PC-3 (cell line): ENCODE measurements at regions not wholly inside any gene's neighbourhood (a gene's known extent, or its start where the extent isn't known, plus 50 kb on each side); places are given as distances from the start of the nearest gene placed in this dataset.

ENCODE experiments used
- EZH2phosphoT487 ChIP-seq: fragments of 300-600 bp; sonication (generic); IDR thresholded peaks from 2 replicates; pipeline ENCODE4 v1.6.1; 2018; ENCODE audit warnings: mild to moderate bottlenecking, antibody characterized with exemption, low read length, borderline replicate concordance
- TF ChIP-seq, protein P1 (sequence below): fragments of 300-600 bp; sonication (generic); conservative IDR thresholded peaks from 2 replicates; pipeline ENCODE4 v1.5.1; 2017; ENCODE audit warnings: antibody characterized with exemption, low read depth, mild to moderate bottlenecking, low read length

DNA sequence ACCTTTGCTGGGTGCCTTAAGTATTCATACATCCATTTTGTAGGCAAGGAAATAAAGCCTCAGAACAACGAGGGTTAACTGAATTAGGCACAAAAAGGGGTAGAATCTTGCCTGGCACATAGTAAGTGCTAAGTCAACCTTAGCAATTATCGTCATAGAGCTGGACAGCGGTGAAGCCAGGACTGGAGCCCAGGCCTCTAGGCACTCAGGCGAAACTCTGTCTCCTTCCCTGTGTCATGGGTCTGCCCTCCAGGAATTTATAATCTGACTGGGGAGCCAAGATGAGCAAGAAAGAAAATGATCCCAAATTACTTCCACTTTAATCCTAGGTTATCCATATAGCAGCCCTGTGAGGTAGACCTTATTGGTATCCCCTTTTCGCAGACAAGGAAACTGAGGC is 61.4 kb downstream of the KATNIP start:
- TF ChIP-seq, protein P1, sequence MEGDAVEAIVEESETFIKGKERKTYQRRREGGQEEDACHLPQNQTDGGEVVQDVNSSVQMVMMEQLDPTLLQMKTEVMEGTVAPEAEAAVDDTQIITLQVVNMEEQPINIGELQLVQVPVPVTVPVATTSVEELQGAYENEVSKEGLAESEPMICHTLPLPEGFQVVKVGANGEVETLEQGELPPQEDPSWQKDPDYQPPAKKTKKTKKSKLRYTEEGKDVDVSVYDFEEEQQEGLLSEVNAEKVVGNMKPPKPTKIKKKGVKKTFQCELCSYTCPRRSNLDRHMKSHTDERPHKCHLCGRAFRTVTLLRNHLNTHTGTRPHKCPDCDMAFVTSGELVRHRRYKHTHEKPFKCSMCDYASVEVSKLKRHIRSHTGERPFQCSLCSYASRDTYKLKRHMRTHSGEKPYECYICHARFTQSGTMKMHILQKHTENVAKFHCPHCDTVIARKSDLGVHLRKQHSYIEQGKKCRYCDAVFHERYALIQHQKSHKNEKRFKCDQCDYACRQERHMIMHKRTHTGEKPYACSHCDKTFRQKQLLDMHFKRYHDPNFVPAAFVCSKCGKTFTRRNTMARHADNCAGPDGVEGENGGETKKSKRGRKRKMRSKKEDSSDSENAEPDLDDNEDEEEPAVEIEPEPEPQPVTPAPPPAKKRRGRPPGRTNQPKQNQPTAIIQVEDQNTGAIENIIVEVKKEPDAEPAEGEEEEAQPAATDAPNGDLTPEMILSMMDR, result no peak
- no peak for TF ChIP-seq EZH2phosphoT487
